HL-60 (cell line): ENCODE measurements at regions not wholly inside any gene's neighbourhood (a gene's known extent, or its start where the extent isn't known, plus 50 kb on each side); places are given as distances from the start of the nearest gene placed in this dataset.

Experiments used
- CTCF ChIP-seq: IDR thresholded peaks from one replicate; pipeline ENCODE4 v1.5.1; 2011; ENCODE audit warnings: low read length, control low read depth, inconsistent platforms; ENCODE audit not compliant: insufficient read depth
- GABPA ChIP-seq: IDR thresholded peaks from 2 replicates; pipeline ENCODE4 v1.6.1; 2012; ENCODE audit warnings: low read depth
- POLR2AphosphoS5 ChIP-seq: IDR thresholded peaks from 2 replicates; pipeline ENCODE4 v1.6.1; 2012; ENCODE audit warnings: low read depth
- REST ChIP-seq: IDR thresholded peaks from 2 replicates; pipeline ENCODE4 v1.6.1; 2012; ENCODE audit warnings: low read depth; ENCODE audit not compliant: insufficient replicate concordance
- SPI1 ChIP-seq: IDR thresholded peaks from 2 replicates; pipeline ENCODE4 v1.6.1; 2012; ENCODE audit warnings: low read depth, mild to moderate bottlenecking, borderline replicate concordance

- no peak for TF ChIP-seq CTCF
- TF ChIP-seq POLR2AphosphoS5, result no peak
- no peak for TF ChIP-seq REST
- TF ChIP-seq SPI1, result no peak
- TF ChIP-seq GABPA, result no peak
Observed at GRCh38 chr2:133952896-133953295, 301.0 kb upstream of the MGAT5 start.
